IMR-90 (cell line): ENCODE measurements at regions not wholly inside any gene's neighbourhood (a gene's known extent, or its start where the extent isn't known, plus 50 kb on each side); places are given as distances from the start of the nearest gene placed in this dataset.

Experiments used
- ATAC-seq: fragments of 200-7000 bp; cut with Tn5 transposase; 2 replicates; pipeline ENCODE4 v1.9.1; 2020; ENCODE audit warnings: low read depth, mild to moderate bottlenecking, moderate library complexity
- BruUV-seq: library from RNA; stranded (reverse); fragments of 400-500 nt; replicated peaks from 2 replicates; lab custom pipeline; 2021; lab: Mats Ljungman, UMichigan
- CTCF ChIA-PET: fragments of 300-600 bp; formaldehyde crosslinking; extraction: SDS; loops from one replicate; lab custom pipeline; 2021; ENCODE audit warnings: antibody characterized with exemption; lab: Yijun Ruan, JAX
- POLR2A ChIA-PET: fragments of 300-600 bp; sonication (Branson Sonifier 250); formaldehyde crosslinking; loops from one replicate; lab custom pipeline; 2022; ENCODE audit warnings: antibody characterized with exemption; ENCODE audit not compliant: unreplicated experiment; lab: Charles Lee
- DNase-seq: peaks from one replicate; pipeline ENCODE4 v3.0.0; 2013
- H2AFZ ChIP-seq: replicated peaks from 2 replicates; pipeline ENCODE3; 2013; ENCODE audit warnings: low read length, mild to moderate bottlenecking; ENCODE audit not compliant: poor library complexity
- H2AK5ac ChIP-seq: 2 replicates; pipeline ENCODE4 v1.6.1; 2013; ENCODE audit warnings: low read depth, low read length, inconsistent platforms
- H2AK9ac ChIP-seq: replicated peaks from 2 replicates; pipeline ENCODE3; 2013; ENCODE audit warnings: mild to moderate bottlenecking, low read depth, low read length, moderate library complexity; ENCODE audit not compliant: poor library complexity
- H2BK120ac ChIP-seq: 2 replicates; pipeline ENCODE4 v1.6.1; 2013; ENCODE audit warnings: low read depth, low read length, inconsistent platforms
- H2BK15ac ChIP-seq: 3 replicates; pipeline ENCODE4 v1.6.1; 2013; ENCODE audit warnings: low read depth, low read length, inconsistent platforms
- H2BK20ac ChIP-seq: 2 replicates; pipeline ENCODE4 v1.6.1; 2013; ENCODE audit warnings: low read depth, mild to moderate bottlenecking, inconsistent platforms, low read length, moderate library complexity
- H2BK5ac ChIP-seq: 2 replicates; pipeline ENCODE4 v1.6.1; 2013; ENCODE audit warnings: mild to moderate bottlenecking, low read depth, low read length, inconsistent platforms; ENCODE audit not compliant: poor library complexity, severe bottlenecking
- H3K14ac ChIP-seq: replicated peaks from 2 replicates; pipeline ENCODE4 v1.6.1; 2013; ENCODE audit warnings: low read depth, low read length, inconsistent platforms
- H3K18ac ChIP-seq: 2 replicates; pipeline ENCODE4 v1.6.1; 2013; ENCODE audit warnings: low read depth, low read length, control low read depth
- H3K23ac ChIP-seq: 2 replicates; pipeline ENCODE4 v1.6.1; 2013; ENCODE audit warnings: low read depth, low read length, inconsistent platforms
- H3K27ac ChIP-seq: 2 replicates; pipeline ENCODE4 v1.5.1; 2013; ENCODE audit warnings: mild to moderate bottlenecking, control low read depth, low read length; ENCODE audit not compliant: insufficient read depth
- H3K27me3 ChIP-seq: 2 replicates; pipeline ENCODE4 v1.6.1; 2013; ENCODE audit warnings: low read length; ENCODE audit not compliant: control insufficient read depth, insufficient read depth
- H3K36me3 ChIP-seq: 2 replicates; pipeline ENCODE4 v1.6.1; 2013; ENCODE audit warnings: low read length, mixed read lengths; ENCODE audit not compliant: control insufficient read depth, insufficient read depth
- H3K4ac ChIP-seq: 2 replicates; pipeline ENCODE4 v1.6.1; 2013; ENCODE audit warnings: low read depth, low read length, inconsistent platforms
- H3K4me1 ChIP-seq: 2 replicates; pipeline ENCODE4 v1.6.1; 2013; ENCODE audit warnings: low read length, mixed read lengths; ENCODE audit not compliant: control insufficient read depth, insufficient read depth
- H3K4me2 ChIP-seq: 2 replicates; pipeline ENCODE4 v1.6.1; 2013; ENCODE audit warnings: low read depth, mild to moderate bottlenecking, control low read depth, low read length, moderate library complexity
- H3K4me3 ChIP-seq: 2 replicates; pipeline ENCODE4 v1.5.1; 2013; ENCODE audit warnings: low read depth, mild to moderate bottlenecking, control low read depth, low read length, moderate library complexity; ENCODE audit not compliant: insufficient read depth
- H3K56ac ChIP-seq: 2 replicates; pipeline ENCODE4 v1.6.1; 2013; ENCODE audit warnings: low read length, inconsistent platforms; ENCODE audit not compliant: insufficient read depth; ENCODE audit errors: extremely low read depth
- H3K79me1 ChIP-seq, 2 experiments: 2 replicates each; pipeline ENCODE4 v1.6.1; 2013; ENCODE audit warnings: low read length in 2 of 2, inconsistent platforms in 1 of 2, low read depth in 1 of 2
- H3K9ac ChIP-seq: 2 replicates; pipeline ENCODE4 v1.6.1; 2013; ENCODE audit warnings: low read depth, low read length, control low read depth
- H3K9me1 ChIP-seq: 2 replicates; pipeline ENCODE4 v1.6.1; 2013; ENCODE audit warnings: low read length, inconsistent platforms; ENCODE audit not compliant: insufficient read depth
- H3K9me3 ChIP-seq: 2 replicates; pipeline ENCODE4 v1.6.1; 2013; ENCODE audit warnings: low read length; ENCODE audit not compliant: control insufficient read depth, insufficient read depth
- H4K20me1 ChIP-seq: 2 replicates; pipeline ENCODE4 v1.6.1; 2013; ENCODE audit warnings: low read length, inconsistent platforms; ENCODE audit not compliant: insufficient read depth
- H4K5ac ChIP-seq: 2 replicates; pipeline ENCODE4 v1.6.1; 2013; ENCODE audit warnings: mild to moderate bottlenecking, low read depth, low read length, control low read depth
- H4K8ac ChIP-seq, 2 experiments: 2 replicates each; pipeline ENCODE4 v1.6.1; 2013; ENCODE audit warnings: low read depth in 2 of 2, low read length in 2 of 2, control low read depth in 1 of 2, inconsistent platforms in 1 of 2
- H4K91ac ChIP-seq: 2 replicates; pipeline ENCODE4 v1.6.1; 2013; ENCODE audit warnings: low read depth, low read length, inconsistent platforms; ENCODE audit not compliant: insufficient read depth
- BHLHE40 ChIP-seq: fragments of 150-350 bp; IDR thresholded peaks from 2 replicates; pipeline ENCODE4 v1.6.1; 2016; ENCODE audit warnings: mild to moderate bottlenecking, low read depth, low read length
- CEBPB ChIP-seq: IDR thresholded peaks from 2 replicates; pipeline ENCODE4 v1.6.1; 2012; ENCODE audit warnings: low read depth, low read length, improper control_type of control experiment
- CHD1 ChIP-seq: IDR thresholded peaks from 2 replicates; pipeline ENCODE4 v1.6.1; 2012; ENCODE audit warnings: low read depth, low read length, improper control_type of control experiment
- CTCF ChIP-seq: conservative IDR thresholded peaks from 2 replicates; pipeline ENCODE4 v1.5.1; 2012; ENCODE audit warnings: mild to moderate bottlenecking, low read depth, low read length, improper control_type of control experiment
- ELK1 ChIP-seq: fragments of 150-350 bp; IDR thresholded peaks from 2 replicates; pipeline ENCODE4 v1.6.1; 2016; ENCODE audit warnings: low read depth, mild to moderate bottlenecking, low read length, moderate library complexity, borderline replicate concordance
- FOS ChIP-seq: fragments of 150-350 bp; IDR thresholded peaks from 2 replicates; pipeline ENCODE4 v1.6.1; 2016; ENCODE audit warnings: low read depth, low read length
- MAFK ChIP-seq: IDR thresholded peaks from 2 replicates; pipeline ENCODE4 v1.6.1; 2012; ENCODE audit warnings: low read depth, low read length, improper control_type of control experiment
- MAZ ChIP-seq: IDR thresholded peaks from 2 replicates; pipeline ENCODE4 v1.6.1; 2012; ENCODE audit warnings: low read depth, mild to moderate bottlenecking, low read length, improper control_type of control experiment, moderate library complexity, borderline replicate concordance
- MXI1 ChIP-seq: IDR thresholded peaks from 2 replicates; pipeline ENCODE4 v1.6.1; 2012; ENCODE audit warnings: low read depth, mild to moderate bottlenecking, low read length, moderate library complexity, borderline replicate concordance
- NFE2L2 ChIP-seq: fragments of 150-350 bp; IDR thresholded peaks from 2 replicates; pipeline ENCODE4 v1.6.1; 2016; ENCODE audit warnings: low read depth, mild to moderate bottlenecking, low read length
- POLR2A ChIP-seq: IDR thresholded peaks from 2 replicates; pipeline ENCODE4 v1.6.1; 2012; ENCODE audit warnings: mild to moderate bottlenecking, low read depth, low read length
- RAD21 ChIP-seq: IDR thresholded peaks from 2 replicates; pipeline ENCODE4 v1.6.1; 2012; ENCODE audit warnings: low read length, improper control_type of control experiment
- RCOR1 ChIP-seq: IDR thresholded peaks from 2 replicates; pipeline ENCODE4 v1.6.1; 2012; ENCODE audit warnings: mild to moderate bottlenecking, low read length, improper control_type of control experiment; ENCODE audit not compliant: insufficient replicate concordance
- RFX5 ChIP-seq: IDR thresholded peaks from 2 replicates; pipeline ENCODE4 v1.8.0; 2012; ENCODE audit warnings: low read depth, mild to moderate bottlenecking, low read length, moderate library complexity
- SMC3 ChIP-seq: fragments of 150-350 bp; IDR thresholded peaks from 2 replicates; pipeline ENCODE4 v1.6.1; 2016; ENCODE audit warnings: low read depth, mild to moderate bottlenecking, antibody characterized with exemption, low read length, moderate library complexity
- USF2 ChIP-seq: fragments of 150-350 bp; IDR thresholded peaks from 2 replicates; pipeline ENCODE4 v1.6.1; 2017; ENCODE audit warnings: mild to moderate bottlenecking, antibody characterized with exemption, low read length, low read depth
- WGBS, 2 experiments: methylation state at CpG; one replicate each; pipeline versions ENCODE4 v1.1.5 to v1.1.7; 2013; ENCODE audit warnings: missing lambda C conversion rate in 2 of 2; ENCODE audit not compliant: insufficient read length in 1 of 2; ENCODE audit errors: extremely low coverage in 2 of 2; 5-methylcytosine and 5-hydroxymethylcytosine counted together
- dilution Hi-C: fragments of 300-500 bp; cut with HindIII; formaldehyde crosslinking; loops from one replicate; pipeline ENCODE4 v1.14.3; 2018; ENCODE audit warnings: low sequenced_read_pairs; ENCODE audit not compliant: unreplicated experiment
- in situ Hi-C: fragments of 300-500 bp; cut with MboI; formaldehyde crosslinking; loops from 3 replicates; pipeline ENCODE4 v1.14.3; 2019; ENCODE audit warnings: low sequenced_read_pairs, inconsistent platforms, mixed read lengths
- intact Hi-C: fragments of 100-400 bp; cut with micrococcal nuclease; formaldehyde crosslinking; loops from 2 replicates; pipeline ENCODE4 v1.10.0; 2022

- H3K27ac ChIP-seq: no peak overlapping the region
- H3K9me1 ChIP-seq: no peaks in the 10 kb centered on the region
- H2AK9ac ChIP-seq: no peak overlapping the region
- no peak overlapping the region for H3K4me3 ChIP-seq
- no peak overlapping the region for H3K56ac ChIP-seq
- in situ Hi-C loops (no loop called here), intact Hi-C loops (no loop called here), dilution Hi-C loops (no loop called here)
- CTCF ChIA-PET: no interaction called here
- H3K36me3 ChIP-seq: no peaks in the 10 kb centered on the region
- no peaks in the 10 kb centered on the region for H3K4me1 ChIP-seq
- H3K18ac ChIP-seq: no peak overlapping the region
- H2BK120ac ChIP-seq: no peak overlapping the region
- no peaks in the 10 kb centered on the region for H4K20me1 ChIP-seq
- no peak overlapping the region for H4K91ac ChIP-seq
- no peaks in the 10 kb centered on the region for H3K27me3 ChIP-seq
- no peak overlapping the region for H2AK5ac ChIP-seq
- ATAC-seq: no peak
- H3K23ac ChIP-seq: no peak overlapping the region
- BruUV-seq: no TSS peak
- TF ChIP-seq BHLHE40: no peak
- no peak for TF ChIP-seq CEBPB
- TF ChIP-seq RFX5: no peak
- no peak for TF ChIP-seq RCOR1
- no peak for TF ChIP-seq POLR2A
- no peak for TF ChIP-seq RAD21
- no peak for TF ChIP-seq MAZ
- TF ChIP-seq MXI1: no peak
- TF ChIP-seq MAFK: no peak
- TF ChIP-seq USF2: no peak
- no peak for TF ChIP-seq SMC3
- no peak for TF ChIP-seq CTCF
- TF ChIP-seq CHD1: no peak
- no peak for TF ChIP-seq FOS
- TF ChIP-seq NFE2L2: no peak
- no peak for TF ChIP-seq ELK1
- POLR2A ChIA-PET: no interaction called here
- H2BK15ac ChIP-seq: no peak overlapping the region
- no peak overlapping the region for H3K4ac ChIP-seq
- H3K14ac ChIP-seq: no peak overlapping the region
- no peak overlapping the region for H3K4me2 ChIP-seq
- H3K9me3 ChIP-seq: peaks cover 2% of the 10 kb centered on the region; the same call in 1 of the 2 replicates
- no peak overlapping the region for H2BK20ac ChIP-seq
- no peak overlapping the region for H2AFZ ChIP-seq
- no peaks in the 10 kb centered on the region for H3K79me1 ChIP-seq
- H4K8ac ChIP-seq: no peak overlapping the region
- no peak overlapping the region for H3K9ac ChIP-seq
- DNase-seq: no peak
- H2BK5ac ChIP-seq: no peak overlapping the region
- no CpG with 5 or more reads among the region's 1 CpG for WGBS, 2 experiments
- H4K5ac ChIP-seq: no peak overlapping the region
Measured at GRCh38 chr9:25904701-25905100, 226.5 kb upstream of the TUSC1 start.
